Stomach (tissue), 4 donors: ENCODE measurements at regions not wholly inside any gene's neighbourhood (a gene's known extent, or its start where the extent isn't known, plus 50 kb on each side); places are given as distances from the start of the nearest gene placed in this dataset.

Experiments
- CTCF ChIP-seq, 7 experiments: fragments of 450-650 bp in 4 of 7; fragments of 200-600 bp in 3 of 7; sonication (generic) in 3 of 7; IDR thresholded peaks; one replicate each; pipeline ENCODE4 v1.5.1; 2016 to 2019; ENCODE audit warnings: antibody characterized with exemption in 7 of 7, control low read depth in 2 of 7, mild to moderate bottlenecking in 1 of 7
- POLR2A ChIP-seq, 4 donors: fragments of 450-650 bp; IDR thresholded peaks; one replicate each; pipeline ENCODE4 v1.6.1; 2016; ENCODE audit warnings: antibody characterized with exemption in 4 of 4, control low read depth in 2 of 4, mild to moderate bottlenecking in 1 of 4, moderate library complexity in 1 of 4

- TF ChIP-seq CTCF (IDR thresholded peaks at IDR 0.05) (no peak), POLR2A (IDR thresholded peaks at IDR 0.05) (no peak)
Measured at GRCh38 chr6:164336455-164336854, 921.9 kb downstream of the QKI start.
